Liver (tissue), 8 donors: ENCODE measurements at regions not wholly inside any gene's neighbourhood (a gene's known extent, or its start where the extent isn't known, plus 50 kb on each side); places are given as distances from the start of the nearest gene placed in this dataset.

Experiments used
- DNase-seq: peaks from one replicate; pipeline ENCODE4 v3.0.0-alpha.2; 2017; ENCODE audit warnings: low spot score
- H3K27ac ChIP-seq, 2 donors: one replicate each; pipeline ENCODE4 v1.7.0; 2013; ENCODE audit warnings: inconsistent platforms in 2 of 2, low read length in 2 of 2, control low read depth in 1 of 2, low read depth in 1 of 2, mild to moderate bottlenecking in 1 of 2
- H3K27me3 ChIP-seq, 4 donors: one replicate each; pipeline versions ENCODE4 v1.6.1 to v1.7.0; 2013; ENCODE audit warnings: low read length in 3 of 4, inconsistent platforms in 1 of 4, mild to moderate bottlenecking in 1 of 4, moderate library complexity in 1 of 4; ENCODE audit not compliant: control insufficient read depth in 4 of 4, insufficient read depth in 4 of 4
- H3K36me3 ChIP-seq, 4 donors: one replicate each; pipeline versions ENCODE4 v1.6.1 to v1.7.0; 2013; ENCODE audit warnings: low read length in 3 of 4, mild to moderate bottlenecking in 3 of 4, low read depth in 1 of 4, moderate library complexity in 1 of 4; ENCODE audit not compliant: control insufficient read depth in 4 of 4, insufficient read depth in 3 of 4
- H3K4me1 ChIP-seq, 4 donors: one replicate each; pipeline versions ENCODE4 v1.6.1 to v1.7.0; 2013; ENCODE audit warnings: low read length in 3 of 4, mild to moderate bottlenecking in 3 of 4, moderate library complexity in 1 of 4; ENCODE audit not compliant: control insufficient read depth in 4 of 4, insufficient read depth in 4 of 4
- H3K4me3 ChIP-seq, 3 donors: one replicate each; pipeline versions ENCODE4 v1.6.1 to v1.7.0; 2013; ENCODE audit warnings: low read length in 3 of 3, control low read depth in 1 of 3, low read depth in 1 of 3, mild to moderate bottlenecking in 1 of 3
- H3K9ac ChIP-seq, 2 donors: one replicate each; pipeline ENCODE4 v1.7.0; 2013; ENCODE audit warnings: low read length in 2 of 2, mild to moderate bottlenecking in 2 of 2, moderate library complexity in 2 of 2, control low read depth in 1 of 2, low read depth in 1 of 2
- H3K9me3 ChIP-seq, 4 donors: one replicate each; pipeline versions ENCODE4 v1.6.1 to v1.7.0; 2013; ENCODE audit warnings: low read length in 3 of 4; ENCODE audit not compliant: control insufficient read depth in 4 of 4
- FOXA1 ChIP-seq: IDR thresholded peaks from 2 replicates; pipeline ENCODE4 v1.6.1; 2016; ENCODE audit warnings: antibody characterized with exemption
- FOXA2 ChIP-seq: IDR thresholded peaks from 2 replicates; pipeline ENCODE4 v1.6.1; 2016; ENCODE audit warnings: antibody characterized with exemption
- GABPA ChIP-seq, 2 donors: IDR thresholded peaks in 1 of 2; conservative IDR thresholded peaks in 1 of 2; 2 replicates each; pipeline ENCODE4 v1.6.1; 2016; ENCODE audit warnings: antibody characterized with exemption in 2 of 2, mild to moderate bottlenecking in 1 of 2, moderate library complexity in 1 of 2
- HNF4A ChIP-seq, 2 donors: conservative IDR thresholded peaks; 2 replicates each; pipeline ENCODE4 v1.6.1; 2016; ENCODE audit warnings: antibody characterized with exemption in 2 of 2, mild to moderate bottlenecking in 2 of 2
- JUND ChIP-seq, 2 donors: IDR thresholded peaks; 2 replicates each; pipeline ENCODE4 v1.6.1; 2016; ENCODE audit warnings: antibody characterized with exemption in 2 of 2
- MAX ChIP-seq: IDR thresholded peaks from 2 replicates; pipeline ENCODE4 v1.6.1; 2016; ENCODE audit warnings: antibody characterized with exemption
- NR2F2 ChIP-seq: IDR thresholded peaks from 2 replicates; pipeline ENCODE4 v1.6.1; 2016; ENCODE audit warnings: antibody characterized with exemption
- RAD21 ChIP-seq, 2 donors: IDR thresholded peaks; 2 replicates each; pipeline ENCODE4 v1.6.1; 2016; ENCODE audit warnings: antibody characterized with exemption in 2 of 2, mild to moderate bottlenecking in 2 of 2
- SP1 ChIP-seq: IDR thresholded peaks from 2 replicates; pipeline ENCODE4 v1.6.1; 2018; ENCODE audit warnings: antibody characterized with exemption, mild to moderate bottlenecking
- TAF1 ChIP-seq: conservative IDR thresholded peaks from 2 replicates; pipeline ENCODE4 v1.6.1; 2016; ENCODE audit warnings: antibody characterized with exemption, mild to moderate bottlenecking
- YY1 ChIP-seq: IDR thresholded peaks from 2 replicates; pipeline ENCODE4 v1.6.1; 2016; ENCODE audit warnings: antibody characterized with exemption, mild to moderate bottlenecking
- ZBTB33 ChIP-seq: IDR thresholded peaks from 2 replicates; pipeline ENCODE4 v1.6.1; 2016; ENCODE audit warnings: antibody characterized with exemption
- WGBS: extraction: QIAGEN DNeasy Blood & Tissue Kit; methylation state at CpG from one replicate; pipeline ENCODE4 v1.1.7; 2013; 5-methylcytosine and 5-hydroxymethylcytosine counted together
- TF ChIP-seq, protein P1 (sequence below): IDR thresholded peaks from 2 replicates; pipeline ENCODE4 v1.6.1; 2016; ENCODE audit warnings: antibody characterized with exemption, mild to moderate bottlenecking
- TF ChIP-seq, protein P2 (sequence below): fragments of 150-350 bp; IDR thresholded peaks from 2 replicates; pipeline ENCODE4 v1.5.1; 2017; ENCODE audit warnings: improper control_type of control experiment, low read depth, low read length; ENCODE audit not compliant: missing input control
- donor health status: healthy.
- donor health status: healthy.
- donor health status: healthy.
- donor health status: healthy.
- donor health status: healthy.

DNA sequence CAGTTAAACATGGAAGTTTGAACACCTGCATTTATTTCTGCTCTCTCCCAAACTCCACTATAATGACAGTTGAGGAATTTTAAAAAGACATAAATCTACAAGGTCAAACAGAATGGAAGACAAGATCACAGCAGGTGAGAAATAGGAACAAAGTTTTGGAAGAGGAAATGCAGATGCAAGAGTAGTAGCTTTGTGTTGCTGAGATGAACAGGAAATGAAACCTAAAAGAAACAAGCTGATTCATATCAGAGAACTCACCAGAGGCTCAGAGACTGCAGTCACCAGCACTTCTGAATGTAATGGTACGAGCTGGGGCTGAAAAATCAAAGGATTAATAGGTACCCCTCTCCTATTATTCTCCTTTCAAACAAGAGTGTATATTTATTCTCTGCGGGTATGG lies 459.9 kb downstream of the RAP2B start:
- Histone ChIP-seq H3K4me1 (no peaks in the 10 kb centered on the region), H3K9me3 (peaks cover 0 to 6% (median 0%) of the 10 kb centered on the region in 4 donors), H3K4me3 (no peak overlapping the region), H3K27me3 (peaks cover 0 to 5% (median 0%) of the 10 kb centered on the region in 4 donors), H3K36me3 (no peaks in the 10 kb centered on the region), H3K27ac (no peak overlapping the region), H3K9ac (no peak overlapping the region)
- 76% methylated on average over 2 of the region's 2 CpGs for WGBS
- TF ChIP-seq NR2F2 (no peak), MAX (no peak), YY1 (no peak), JUND (IDR thresholded peaks at IDR 0.05) (no peak), SP1 (no peak), FOXA2 (no peak), FOXA1 (no peak)
- no peak for DNase-seq

DNA sequence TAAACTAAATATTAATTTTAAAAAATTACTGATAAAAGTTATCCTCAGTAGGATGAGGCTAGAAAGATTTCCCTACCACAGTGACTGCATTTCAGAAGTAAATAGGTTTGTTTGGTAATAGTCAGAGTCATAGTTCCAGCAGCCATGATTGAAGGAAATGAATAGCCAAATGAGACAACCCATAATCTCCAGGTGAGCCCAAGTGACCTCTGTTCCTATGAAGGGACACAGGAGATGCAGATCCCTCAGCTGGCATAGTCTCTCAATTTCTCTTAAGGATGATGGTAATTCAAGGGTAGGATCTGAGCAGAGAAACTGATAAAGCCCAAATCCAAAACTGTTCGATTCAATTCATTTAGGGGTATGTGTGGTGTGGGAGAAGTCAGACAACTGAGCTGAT lies 461.8 kb downstream of the RAP2B start:
- 93% methylated on average over 1 of the region's 1 CpG for WGBS
- H3K4me1 ChIP-seq, result no peaks in the 10 kb centered on the region
- H3K27ac ChIP-seq, result no peak overlapping the region
- no peak for TF ChIP-seq JUND (IDR thresholded peaks at IDR 0.05)
- no peak for TF ChIP-seq MAX
- no peak for TF ChIP-seq RAD21 (IDR thresholded peaks at IDR 0.05)
- TF ChIP-seq, protein P1, sequence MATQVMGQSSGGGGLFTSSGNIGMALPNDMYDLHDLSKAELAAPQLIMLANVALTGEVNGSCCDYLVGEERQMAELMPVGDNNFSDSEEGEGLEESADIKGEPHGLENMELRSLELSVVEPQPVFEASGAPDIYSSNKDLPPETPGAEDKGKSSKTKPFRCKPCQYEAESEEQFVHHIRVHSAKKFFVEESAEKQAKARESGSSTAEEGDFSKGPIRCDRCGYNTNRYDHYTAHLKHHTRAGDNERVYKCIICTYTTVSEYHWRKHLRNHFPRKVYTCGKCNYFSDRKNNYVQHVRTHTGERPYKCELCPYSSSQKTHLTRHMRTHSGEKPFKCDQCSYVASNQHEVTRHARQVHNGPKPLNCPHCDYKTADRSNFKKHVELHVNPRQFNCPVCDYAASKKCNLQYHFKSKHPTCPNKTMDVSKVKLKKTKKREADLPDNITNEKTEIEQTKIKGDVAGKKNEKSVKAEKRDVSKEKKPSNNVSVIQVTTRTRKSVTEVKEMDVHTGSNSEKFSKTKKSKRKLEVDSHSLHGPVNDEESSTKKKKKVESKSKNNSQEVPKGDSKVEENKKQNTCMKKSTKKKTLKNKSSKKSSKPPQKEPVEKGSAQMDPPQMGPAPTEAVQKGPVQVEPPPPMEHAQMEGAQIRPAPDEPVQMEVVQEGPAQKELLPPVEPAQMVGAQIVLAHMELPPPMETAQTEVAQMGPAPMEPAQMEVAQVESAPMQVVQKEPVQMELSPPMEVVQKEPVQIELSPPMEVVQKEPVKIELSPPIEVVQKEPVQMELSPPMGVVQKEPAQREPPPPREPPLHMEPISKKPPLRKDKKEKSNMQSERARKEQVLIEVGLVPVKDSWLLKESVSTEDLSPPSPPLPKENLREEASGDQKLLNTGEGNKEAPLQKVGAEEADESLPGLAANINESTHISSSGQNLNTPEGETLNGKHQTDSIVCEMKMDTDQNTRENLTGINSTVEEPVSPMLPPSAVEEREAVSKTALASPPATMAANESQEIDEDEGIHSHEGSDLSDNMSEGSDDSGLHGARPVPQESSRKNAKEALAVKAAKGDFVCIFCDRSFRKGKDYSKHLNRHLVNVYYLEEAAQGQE, result no peak
- TF ChIP-seq, protein P2, sequence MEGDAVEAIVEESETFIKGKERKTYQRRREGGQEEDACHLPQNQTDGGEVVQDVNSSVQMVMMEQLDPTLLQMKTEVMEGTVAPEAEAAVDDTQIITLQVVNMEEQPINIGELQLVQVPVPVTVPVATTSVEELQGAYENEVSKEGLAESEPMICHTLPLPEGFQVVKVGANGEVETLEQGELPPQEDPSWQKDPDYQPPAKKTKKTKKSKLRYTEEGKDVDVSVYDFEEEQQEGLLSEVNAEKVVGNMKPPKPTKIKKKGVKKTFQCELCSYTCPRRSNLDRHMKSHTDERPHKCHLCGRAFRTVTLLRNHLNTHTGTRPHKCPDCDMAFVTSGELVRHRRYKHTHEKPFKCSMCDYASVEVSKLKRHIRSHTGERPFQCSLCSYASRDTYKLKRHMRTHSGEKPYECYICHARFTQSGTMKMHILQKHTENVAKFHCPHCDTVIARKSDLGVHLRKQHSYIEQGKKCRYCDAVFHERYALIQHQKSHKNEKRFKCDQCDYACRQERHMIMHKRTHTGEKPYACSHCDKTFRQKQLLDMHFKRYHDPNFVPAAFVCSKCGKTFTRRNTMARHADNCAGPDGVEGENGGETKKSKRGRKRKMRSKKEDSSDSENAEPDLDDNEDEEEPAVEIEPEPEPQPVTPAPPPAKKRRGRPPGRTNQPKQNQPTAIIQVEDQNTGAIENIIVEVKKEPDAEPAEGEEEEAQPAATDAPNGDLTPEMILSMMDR, result no peak
- no peak for TF ChIP-seq HNF4A (conservative IDR thresholded peaks at IDR 0.05)
- no peak for TF ChIP-seq GABPA (IDR thresholded peaks at IDR 0.05 in 1 of 2, conservative IDR thresholded peaks at IDR 0.05 in 1 of 2)
- TF ChIP-seq ZBTB33, result no peak
- no peak for TF ChIP-seq YY1
- TF ChIP-seq TAF1, result no peak
- H3K9ac ChIP-seq, result no peak overlapping the region
- no peak overlapping the region for H3K4me3 ChIP-seq
- H3K27me3 ChIP-seq, result peaks cover 0 to 5% (median 0%) of the 10 kb centered on the region in 4 donors
- no peak for DNase-seq
- H3K36me3 ChIP-seq, result no peaks in the 10 kb centered on the region
- peaks cover 0 to 6% (median 0%) of the 10 kb centered on the region in 4 donors for H3K9me3 ChIP-seq
